Aorta (tissue), 5 donors: ENCODE measurements at regions not wholly inside any gene's neighbourhood (a gene's known extent, or its start where the extent isn't known, plus 50 kb on each side); places are given as distances from the start of the nearest gene placed in this dataset.
A peak's percentile ranks its signal among the peaks of the same experiment; 100 is the strongest.

Experiments used
- ATAC-seq: fragments of 200-7000 bp; cut with Tn5 transposase; one replicate; pipeline ENCODE4 v1.9.1; 2022; ENCODE audit warnings: moderate library complexity; ENCODE audit not compliant: low FRiP score
- DNase-seq, 2 donors: peaks; one replicate each; pipeline ENCODE4 v3.0.0-alpha.2; 2020
- H3K27ac ChIP-seq, 2 donors: one replicate each; pipeline ENCODE4 v1.5.1; 2013; ENCODE audit warnings: low read length in 2 of 2, mild to moderate bottlenecking in 2 of 2, moderate library complexity in 2 of 2, control low read depth in 1 of 2, inconsistent platforms in 1 of 2, low read depth in 1 of 2
- H3K27me3 ChIP-seq, 2 donors: one replicate each; pipeline ENCODE4 v1.6.1; 2013; ENCODE audit warnings: control low read depth in 1 of 2, low read length in 1 of 2, mild to moderate bottlenecking in 1 of 2, moderate library complexity in 1 of 2; ENCODE audit not compliant: insufficient read depth in 2 of 2, control insufficient read depth in 1 of 2
- H3K36me3 ChIP-seq, 2 donors: one replicate each; pipeline ENCODE4 v1.6.1; 2013; ENCODE audit warnings: control low read depth in 1 of 2, low read length in 1 of 2, mild to moderate bottlenecking in 1 of 2; ENCODE audit not compliant: insufficient read depth in 2 of 2, control insufficient read depth in 1 of 2
- H3K4me1 ChIP-seq, 2 donors: one replicate each; pipeline ENCODE4 v1.6.1; 2013; ENCODE audit warnings: low read length in 2 of 2, control low read depth in 1 of 2, mild to moderate bottlenecking in 1 of 2, moderate library complexity in 1 of 2; ENCODE audit not compliant: insufficient read depth in 2 of 2, control insufficient read depth in 1 of 2
- H3K4me3 ChIP-seq, 2 donors: one replicate each; pipeline ENCODE4 v1.5.1; 2013; ENCODE audit warnings: low read length in 2 of 2, control low read depth in 1 of 2, mild to moderate bottlenecking in 1 of 2
- H3K9me3 ChIP-seq: one replicate; pipeline ENCODE4 v1.6.1; 2013; ENCODE audit warnings: mild to moderate bottlenecking, low read length; ENCODE audit not compliant: control insufficient read depth
- WGBS, 2 donors: extraction: QIAGEN DNeasy Blood & Tissue Kit; methylation state at CpG; one replicate each; pipeline ENCODE4 v1.1.7; 2013; 5-methylcytosine and 5-hydroxymethylcytosine counted together
- intact Hi-C, 2 donors: fragments of 100-400 bp; cut with DNase I; formaldehyde crosslinking; loops; one replicate each; pipeline versions ENCODE4 v1.14.2 to v1.15.0; 2022
- donor health status: healthy with polysubstance abuse.
- donor health status: Bipolar disorder and iron deficiency.
- donor health status: DM: no; HTN: no; CAD: no.
- donor health status: DM: no; HTN: no; CAD: no.
- donor health status: DM: yes; HTN: yes; CAD: no.

- DNase-seq (no peak), ATAC-seq (no peak)
- H3K4me3 ChIP-seq: no peak overlapping the region
- 59 to 67% methylated on average over 7 of the region's 7 CpGs for WGBS, 2 donors
- H3K27me3 ChIP-seq: no peaks in the 10 kb centered on the region
- H3K36me3 ChIP-seq: no peaks in the 10 kb centered on the region
- H3K4me1 ChIP-seq: peaks cover 0 to 2% of the 10 kb centered on the region in 2 donors
- no peak overlapping the region for H3K27ac ChIP-seq
- no peaks in the 10 kb centered on the region for H3K9me3 ChIP-seq
- intact Hi-C loops: no loop called here
These were observed 277.4 kb upstream of the SESN3 start for GRCh38 chr11:95508219-95508890.

GRCh38 chr11:95507794-95508193 is 276.8 kb upstream of the SESN3 start:
- no peak overlapping the region for H3K27ac ChIP-seq
- no peaks in the 10 kb centered on the region for H3K9me3 ChIP-seq
- no peaks in the 10 kb centered on the region for H3K27me3 ChIP-seq
- H3K36me3 ChIP-seq: no peaks in the 10 kb centered on the region
- H3K4me3 ChIP-seq: no peak overlapping the region
- intact Hi-C loops: no loop called here
- WGBS, 2 donors: 82 to 85% methylated on average over 3 of the region's 3 CpGs
- ATAC-seq (no peak), DNase-seq (no peak)
- H3K4me1 ChIP-seq: no peaks in the 10 kb centered on the region

GRCh38 chr11:95506777-95507176 is 275.8 kb upstream of the SESN3 start:
- H3K27me3 ChIP-seq: no peaks in the 10 kb centered on the region
- no peaks in the 10 kb centered on the region for H3K4me1 ChIP-seq
- no peak overlapping the region for H3K4me3 ChIP-seq
- 93 to 95% methylated on average over 2 of the region's 2 CpGs for WGBS, 2 donors
- no peaks in the 10 kb centered on the region for H3K36me3 ChIP-seq
- intact Hi-C loops: no loop called here
- H3K9me3 ChIP-seq: no peaks in the 10 kb centered on the region
- ATAC-seq (no peak), DNase-seq (no peak)
- no peak overlapping the region for H3K27ac ChIP-seq

- no peaks in the 10 kb centered on the region for H3K4me1 ChIP-seq
- DNase-seq (peak in 1 of 2 donors; percentile 56), ATAC-seq (no peak)
- no peak overlapping the region for H3K27ac ChIP-seq
- H3K27me3 ChIP-seq: no peaks in the 10 kb centered on the region
- no peaks in the 10 kb centered on the region for H3K9me3 ChIP-seq
- 87 to 93% methylated on average over 8 of the region's 8 CpGs for WGBS, 2 donors
- H3K4me3 ChIP-seq: no peak overlapping the region
- intact Hi-C loops: no loop called here
- H3K36me3 ChIP-seq: no peaks in the 10 kb centered on the region
These were observed 275.0 kb upstream of the SESN3 start for GRCh38 chr11:95505927-95506426.

GRCh38 chr11:95503047-95503446 is 272.0 kb upstream of the SESN3 start:
- no peak overlapping the region for H3K4me3 ChIP-seq
- no peaks in the 10 kb centered on the region for H3K27me3 ChIP-seq
- H3K9me3 ChIP-seq: no peaks in the 10 kb centered on the region
- ATAC-seq (no peak), DNase-seq (peak in 1 of 2 donors; percentile 50)
- no peak overlapping the region for H3K27ac ChIP-seq
- H3K36me3 ChIP-seq: no peaks in the 10 kb centered on the region
- intact Hi-C loops: no loop called here
- WGBS, 2 donors: 49 to 53% methylated on average over 1 of the region's 1 CpG
- H3K4me1 ChIP-seq: no peaks in the 10 kb centered on the region

GRCh38 chr11:95502522-95502921 is 271.5 kb upstream of the SESN3 start:
- Histone ChIP-seq H3K36me3 (no peaks in the 10 kb centered on the region), H3K9me3 (no peaks in the 10 kb centered on the region), H3K27ac (no peak overlapping the region), H3K27me3 (no peaks in the 10 kb centered on the region), H3K4me3 (no peak overlapping the region), H3K4me1 (no peaks in the 10 kb centered on the region)
- 89 to 90% methylated on average over 5 of the region's 5 CpGs for WGBS, 2 donors
- intact Hi-C loops: no loop called here
- ATAC-seq: no peak
- no peak for DNase-seq

GRCh38 chr11:95501761-95502266 is 270.8 kb upstream of the SESN3 start:
- no peak for ATAC-seq
- intact Hi-C loops: no loop called here
- peaks cover 2 to 3% of the 10 kb centered on the region in 2 donors for H3K4me1 ChIP-seq
- no peaks in the 10 kb centered on the region for H3K36me3 ChIP-seq
- H3K27me3 ChIP-seq: no peaks in the 10 kb centered on the region
- 68 to 75% methylated on average over 2 of the region's 2 CpGs for WGBS, 2 donors
- H3K27ac ChIP-seq: no peak overlapping the region
- no peak for DNase-seq
- no peaks in the 10 kb centered on the region for H3K9me3 ChIP-seq
- H3K4me3 ChIP-seq: no peak overlapping the region

GRCh38 chr11:95500466-95500865 is 269.5 kb upstream of the SESN3 start:
- DNase-seq: no peak
- intact Hi-C loops: no loop called here
- Histone ChIP-seq H3K36me3 (no peaks in the 10 kb centered on the region), H3K4me1 (peaks cover 2 to 3% of the 10 kb centered on the region in 2 donors), H3K27ac (no peak overlapping the region), H3K9me3 (no peaks in the 10 kb centered on the region), H3K4me3 (no peak overlapping the region), H3K27me3 (no peaks in the 10 kb centered on the region)
- 74 to 75% methylated on average over 1 of the region's 1 CpG for WGBS, 2 donors
- ATAC-seq: no peak

GRCh38 chr11:95499516-95500135 is 268.6 kb upstream of the SESN3 start:
- Histone ChIP-seq H3K36me3 (no peaks in the 10 kb centered on the region), H3K9me3 (no peaks in the 10 kb centered on the region), H3K4me1 (peaks cover 2 to 3% of the 10 kb centered on the region in 2 donors), H3K27ac (no peak overlapping the region), H3K4me3 (no peak overlapping the region), H3K27me3 (no peaks in the 10 kb centered on the region)
- intact Hi-C loops: no loop called here
- DNase-seq: no peak
- no peak for ATAC-seq
